Endodermal cell (in vitro differentiated cells): ENCODE measurements at regions not wholly inside any gene's neighbourhood (a gene's known extent, or its start where the extent isn't known, plus 50 kb on each side); places are given as distances from the start of the nearest gene placed in this dataset.

Experiments
- DNase-seq: peaks from one replicate; pipeline ENCODE4 v3.0.0-alpha.2; 2017
- H3K27ac ChIP-seq: 2 replicates; pipeline ENCODE4 v1.5.1; 2013; ENCODE audit warnings: mild to moderate bottlenecking, low read depth, low read length, moderate library complexity
- H3K27me3 ChIP-seq: 2 replicates; pipeline ENCODE4 v1.6.1; 2013; ENCODE audit warnings: mild to moderate bottlenecking, low read length, moderate library complexity; ENCODE audit not compliant: insufficient read depth, control insufficient read depth, poor library complexity, severe bottlenecking
- H3K36me3 ChIP-seq: 2 replicates; pipeline ENCODE4 v1.7.0; 2013; ENCODE audit warnings: mild to moderate bottlenecking, low read length, moderate library complexity; ENCODE audit not compliant: control insufficient read depth, insufficient read depth
- H3K4me1 ChIP-seq: one replicate; pipeline ENCODE4 v1.7.0; 2013; ENCODE audit warnings: low read length; ENCODE audit not compliant: control insufficient read depth, insufficient read depth
- H3K4me3 ChIP-seq: 2 replicates; pipeline ENCODE4 v1.5.1; 2013; ENCODE audit warnings: mild to moderate bottlenecking, low read length, moderate library complexity
- H3K9ac ChIP-seq: 2 replicates; pipeline ENCODE4 v1.6.1; 2013; ENCODE audit warnings: mild to moderate bottlenecking, low read length, moderate library complexity; ENCODE audit not compliant: poor library complexity, severe bottlenecking; ENCODE audit errors: extremely low read depth
- H3K9me3 ChIP-seq: 2 replicates; pipeline ENCODE4 v1.6.1; 2013; ENCODE audit warnings: mild to moderate bottlenecking, low read length, moderate library complexity; ENCODE audit not compliant: control insufficient read depth
- H3K27ac Mint-ChIP-seq: 2 replicates; pipeline ENCODE4 v1.8.0; 2020; ENCODE audit warnings: mixed read lengths
- H3K27me3 Mint-ChIP-seq: 2 replicates; pipeline ENCODE4 v1.8.0; 2021; ENCODE audit warnings: mild to moderate bottlenecking, mixed read lengths; ENCODE audit not compliant: insufficient read depth
- H3K36me3 Mint-ChIP-seq: 2 replicates; pipeline ENCODE4 v1.8.0; 2020; ENCODE audit warnings: low read depth, mixed read lengths
- H3K4me1 Mint-ChIP-seq: 2 replicates; pipeline ENCODE4 v1.8.0; 2020; ENCODE audit warnings: mixed read lengths
- H3K4me3 Mint-ChIP-seq: 2 replicates; pipeline ENCODE4 v1.8.0; 2020; ENCODE audit warnings: mild to moderate bottlenecking, moderate library complexity, mixed read lengths
- H3K9me3 Mint-ChIP-seq: 2 replicates; pipeline ENCODE4 v1.8.0; 2020; ENCODE audit warnings: mild to moderate bottlenecking, mixed read lengths
- WGBS, 2 experiments: methylation state at CpG; one replicate each; pipeline versions ENCODE4 v1.1.5 to v1.1.7; 2013; ENCODE audit warnings: missing lambda C conversion rate in 2 of 2, mixed read lengths in 1 of 2; ENCODE audit not compliant: insufficient coverage in 1 of 2, insufficient read length in 1 of 2; 5-methylcytosine and 5-hydroxymethylcytosine counted together
- TF ChIP-seq, protein P1 (sequence below): fragments of 200-600 bp; sonication (generic); conservative IDR thresholded peaks from 2 replicates; pipeline ENCODE4 v1.5.0; 2021; ENCODE audit warnings: antibody characterized with exemption, mild to moderate bottlenecking

DNA sequence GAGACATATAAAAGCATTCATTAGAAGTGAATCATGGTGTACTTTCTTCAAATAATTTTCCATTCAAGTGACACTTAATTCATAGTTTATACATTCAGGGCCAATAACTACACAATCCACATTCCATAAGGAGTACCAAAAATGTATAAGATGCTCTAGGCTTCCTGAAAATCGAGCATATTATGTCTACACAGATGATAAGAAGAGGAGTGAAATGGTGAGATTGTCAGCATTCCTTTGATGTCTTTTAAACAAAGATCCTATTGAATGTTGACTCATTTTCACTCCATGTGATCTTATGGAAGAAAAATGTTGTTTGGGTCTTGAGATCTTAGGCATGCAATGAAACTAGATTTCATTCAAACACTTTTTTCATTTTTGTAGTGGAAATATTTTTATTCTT, 843.2 kb downstream of the KCNA4 start:
- H3K36me3 ChIP-seq = no peaks in the 10 kb centered on the region
- no peak overlapping the region for H3K27ac ChIP-seq
- no peaks in the 10 kb centered on the region for H3K4me1 ChIP-seq
- Mint-ChIP-seq H3K4me3 (no peak overlapping the region), H3K36me3 (no peaks in the 10 kb centered on the region), H3K27ac (no peak overlapping the region), H3K27me3 (no peaks in the 10 kb centered on the region), H3K4me1 (no peaks in the 10 kb centered on the region), H3K9me3 (no peaks in the 10 kb centered on the region)
- no peak overlapping the region for H3K9ac ChIP-seq
- WGBS, 2 experiments = 20 to 50% methylated on average over 1 of the region's 1 CpG
- no peak for DNase-seq
- TF ChIP-seq, protein P1, sequence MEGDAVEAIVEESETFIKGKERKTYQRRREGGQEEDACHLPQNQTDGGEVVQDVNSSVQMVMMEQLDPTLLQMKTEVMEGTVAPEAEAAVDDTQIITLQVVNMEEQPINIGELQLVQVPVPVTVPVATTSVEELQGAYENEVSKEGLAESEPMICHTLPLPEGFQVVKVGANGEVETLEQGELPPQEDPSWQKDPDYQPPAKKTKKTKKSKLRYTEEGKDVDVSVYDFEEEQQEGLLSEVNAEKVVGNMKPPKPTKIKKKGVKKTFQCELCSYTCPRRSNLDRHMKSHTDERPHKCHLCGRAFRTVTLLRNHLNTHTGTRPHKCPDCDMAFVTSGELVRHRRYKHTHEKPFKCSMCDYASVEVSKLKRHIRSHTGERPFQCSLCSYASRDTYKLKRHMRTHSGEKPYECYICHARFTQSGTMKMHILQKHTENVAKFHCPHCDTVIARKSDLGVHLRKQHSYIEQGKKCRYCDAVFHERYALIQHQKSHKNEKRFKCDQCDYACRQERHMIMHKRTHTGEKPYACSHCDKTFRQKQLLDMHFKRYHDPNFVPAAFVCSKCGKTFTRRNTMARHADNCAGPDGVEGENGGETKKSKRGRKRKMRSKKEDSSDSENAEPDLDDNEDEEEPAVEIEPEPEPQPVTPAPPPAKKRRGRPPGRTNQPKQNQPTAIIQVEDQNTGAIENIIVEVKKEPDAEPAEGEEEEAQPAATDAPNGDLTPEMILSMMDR = no peak
- H3K27me3 ChIP-seq = no peaks in the 10 kb centered on the region
- H3K9me3 ChIP-seq = no peaks in the 10 kb centered on the region
- H3K4me3 ChIP-seq = no peak overlapping the region

DNA sequence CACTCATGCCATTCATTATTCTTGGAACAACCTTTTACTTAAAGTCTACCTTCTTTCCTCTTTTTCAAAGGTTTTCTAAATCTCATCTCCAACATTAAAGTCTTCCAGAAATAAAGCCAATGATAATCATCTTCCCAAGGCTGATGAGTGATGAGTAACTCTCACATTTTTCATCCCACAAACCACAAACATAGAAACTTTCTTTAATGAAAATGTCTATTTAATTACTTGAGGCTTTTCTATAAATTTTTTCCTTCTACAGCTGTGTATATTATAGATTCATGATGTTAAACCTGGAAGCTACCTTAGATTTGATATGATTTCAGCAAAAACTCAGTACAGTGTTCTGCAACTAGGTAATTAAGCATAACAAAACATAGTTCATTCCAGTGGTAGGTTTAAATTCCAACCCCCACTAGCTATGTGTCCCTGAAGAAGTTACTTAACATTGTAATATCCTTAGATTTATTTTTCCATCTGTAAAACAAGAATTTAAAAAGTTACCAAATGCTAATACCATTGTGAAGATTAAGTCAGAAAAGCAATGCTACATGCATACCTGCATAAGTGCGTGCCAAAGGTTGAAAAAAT, 845.4 kb downstream of the KCNA4 start:
- Mint-ChIP-seq H3K4me1 (no peaks in the 10 kb centered on the region), H3K9me3 (no peaks in the 10 kb centered on the region), H3K4me3 (no peak overlapping the region), H3K36me3 (no peaks in the 10 kb centered on the region), H3K27ac (no peak overlapping the region), H3K27me3 (no peaks in the 10 kb centered on the region)
- H3K36me3 ChIP-seq = no peaks in the 10 kb centered on the region
- H3K9ac ChIP-seq = no peak overlapping the region
- DNase-seq = no peak
- H3K27me3 ChIP-seq = no peaks in the 10 kb centered on the region
- no peaks in the 10 kb centered on the region for H3K4me1 ChIP-seq
- H3K27ac ChIP-seq = no peak overlapping the region
- WGBS, 2 experiments = 93% methylated on average over 1 of the region's 1 CpG; no CpG with 5 or more reads in 1 of the 2 experiments
- H3K9me3 ChIP-seq = no peaks in the 10 kb centered on the region
- TF ChIP-seq, protein P1 = no peak
- H3K4me3 ChIP-seq = no peak overlapping the region

DNA sequence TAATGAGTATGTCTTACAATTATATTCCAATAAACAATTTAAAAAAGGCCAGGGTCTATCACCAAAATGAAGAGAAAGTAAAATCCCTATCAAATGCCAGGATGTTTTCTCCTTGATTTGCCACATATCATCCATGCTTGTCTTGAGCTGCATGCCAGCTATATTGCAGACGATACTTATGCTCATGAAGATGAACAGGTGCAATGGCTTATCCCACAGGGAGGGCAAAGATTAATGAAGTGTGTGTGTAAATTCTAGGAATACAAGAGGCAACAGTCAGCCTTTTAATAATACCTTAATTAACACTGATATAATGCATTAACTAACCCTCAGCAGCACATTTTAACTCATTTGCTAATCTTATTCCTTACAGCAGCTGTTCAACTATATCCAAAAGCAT, 850.5 kb downstream of the KCNA4 start:
- Histone ChIP-seq H3K4me3 (no peak overlapping the region), H3K27me3 (no peaks in the 10 kb centered on the region), H3K4me1 (no peaks in the 10 kb centered on the region), H3K9ac (no peak overlapping the region), H3K9me3 (no peaks in the 10 kb centered on the region), H3K36me3 (no peaks in the 10 kb centered on the region), H3K27ac (no peak overlapping the region)
- no peaks in the 10 kb centered on the region for H3K4me1 Mint-ChIP-seq
- H3K4me3 Mint-ChIP-seq = no peak overlapping the region
- no peaks in the 10 kb centered on the region for H3K9me3 Mint-ChIP-seq
- DNase-seq = no peak
- TF ChIP-seq, protein P1 = no peak
- H3K36me3 Mint-ChIP-seq = no peaks in the 10 kb centered on the region
- 89% methylated on average over 1 of the region's 1 CpG; no CpG with 5 or more reads in 1 of the 2 experiments for WGBS, 2 experiments
- H3K27me3 Mint-ChIP-seq = no peaks in the 10 kb centered on the region
- H3K27ac Mint-ChIP-seq = no peak overlapping the region
